SK-N-SH (cell line): ENCODE measurements at regions not wholly inside any gene's neighbourhood (a gene's known extent, or its start where the extent isn't known, plus 50 kb on each side); places are given as distances from the start of the nearest gene placed in this dataset.

Experiments
- CTCF ChIA-PET: fragments of 300-600, 350-600 bp; formaldehyde crosslinking; extraction: SDS; loops from one replicate; lab custom pipeline; 2021; lab: Yijun Ruan, JAX
- POLR2A ChIA-PET: fragments of 350-600 bp; sonication (Branson Sonifier 250); formaldehyde crosslinking; extraction: SDS; loops from one replicate; lab custom pipeline; 2020; ENCODE audit warnings: antibody characterized with exemption, inconsistent platforms; lab: Yijun Ruan, JAX
- DNase-seq: peaks from one replicate; pipeline ENCODE4 v3.0.0; 2012
- H2AFZ ChIP-seq: fragments of 200-600 bp; sonication (generic); 2 replicates; pipeline ENCODE4 v1.8.1; 2016; ENCODE audit warnings: antibody characterized with exemption, mild to moderate bottlenecking, low read depth
- H3F3A ChIP-seq: fragments of 200-600 bp; sonication (generic); replicated peaks from 2 replicates; pipeline ENCODE3; 2016; ENCODE audit warnings: antibody characterized with exemption, mild to moderate bottlenecking; ENCODE audit not compliant: insufficient read depth
- H3K27ac ChIP-seq, 2 experiments: fragments of 200-500 bp in 1 of 2; fragments of 200-600 bp in 1 of 2; sonication (Bioruptor generic) in 1 of 2; sonication (generic), shearing (Covaris generic) in 1 of 2; 2 replicates each; pipeline versions ENCODE4 v1.5.1 to v1.6.1; 2014 to 2016; ENCODE audit warnings: low read depth in 2 of 2, inconsistent platforms in 1 of 2, low read length in 1 of 2, mild to moderate bottlenecking in 1 of 2, mixed read lengths in 1 of 2
- H3K27me3 ChIP-seq: fragments of 200-600 bp; sonication (generic), shearing (Covaris generic); 2 replicates; pipeline ENCODE4 v1.6.1; 2016; ENCODE audit warnings: mixed run types; ENCODE audit not compliant: insufficient read depth
- H3K36me3 ChIP-seq, 2 experiments: fragments of 200-500 bp in 1 of 2; fragments of 200-600 bp in 1 of 2; sonication (Bioruptor generic) in 1 of 2; sonication (generic) in 1 of 2; replicated peaks in 1 of 2; 2 replicates each; pipeline versions ENCODE3 to v1.5.1; 2014 to 2016; ENCODE audit warnings: low read length in 1 of 2, mild to moderate bottlenecking in 1 of 2; ENCODE audit not compliant: insufficient read depth in 2 of 2, control insufficient read depth in 1 of 2
- H3K4me1 ChIP-seq, 2 experiments: fragments of 200-500 bp in 1 of 2; fragments of 200-600 bp in 1 of 2; sonication (Bioruptor generic) in 1 of 2; sonication (generic), shearing (Covaris generic) in 1 of 2; 2 replicates each; pipeline versions ENCODE4 v1.5.1 to v1.6.1; 2014 to 2016; ENCODE audit warnings: low read depth in 1 of 2, low read length in 1 of 2, mixed run types in 1 of 2; ENCODE audit not compliant: insufficient read depth in 2 of 2, control insufficient read depth in 1 of 2
- H3K4me2 ChIP-seq: fragments of 200-600 bp; sonication (generic), shearing (Covaris generic); 2 replicates; pipeline ENCODE4 v1.6.1; 2017; ENCODE audit warnings: mixed run types
- H3K4me3 ChIP-seq, 2 experiments: fragments of 200-500 bp in 1 of 2; fragments of 200-600 bp in 1 of 2; sonication (Bioruptor generic) in 1 of 2; sonication (generic), shearing (Covaris generic) in 1 of 2; 2 replicates each; pipeline versions ENCODE4 v1.5.1 to v1.8.1; 2014 to 2016; ENCODE audit warnings: low read depth in 2 of 2, inconsistent platforms in 1 of 2, low read length in 1 of 2, mild to moderate bottlenecking in 1 of 2, mixed read lengths in 1 of 2, moderate library complexity in 1 of 2
- H3K79me2 ChIP-seq: fragments of 200-600 bp; sonication (generic); 2 replicates; pipeline ENCODE4 v1.8.1; 2017; ENCODE audit warnings: mild to moderate bottlenecking; ENCODE audit not compliant: insufficient read depth
- H3K9ac ChIP-seq: fragments of 200-600 bp; sonication (generic); 2 replicates; pipeline ENCODE4 v1.6.1; 2017; ENCODE audit warnings: mixed run types
- H3K9me2 ChIP-seq: fragments of 200-600 bp; sonication (generic); 2 replicates; pipeline ENCODE4 v1.6.1; 2017; ENCODE audit warnings: mixed run types
- H3K9me3 ChIP-seq: fragments of 200-600 bp; sonication (generic); 2 replicates; pipeline ENCODE4 v1.6.1; 2017; ENCODE audit warnings: mixed run types, mild to moderate bottlenecking, moderate library complexity
- H4K20me1 ChIP-seq: fragments of 200-600 bp; sonication (generic); 2 replicates; pipeline ENCODE4 v1.6.1; 2017; ENCODE audit warnings: mild to moderate bottlenecking, mixed run types; ENCODE audit not compliant: insufficient read depth
- FOSL2 ChIP-seq: IDR thresholded peaks from 2 replicates; pipeline ENCODE4 v1.4.0; 2012; ENCODE audit warnings: low read depth, mild to moderate bottlenecking, moderate library complexity, borderline replicate concordance
- FOXM1 ChIP-seq: IDR thresholded peaks from 2 replicates; pipeline ENCODE4 v1.4.0; 2012; ENCODE audit warnings: low read depth, mild to moderate bottlenecking
- GABPA ChIP-seq: IDR thresholded peaks from 2 replicates; pipeline ENCODE4 v1.4.0; 2012; ENCODE audit warnings: low read depth, mild to moderate bottlenecking
- GATA2 ChIP-seq: sonication (generic); formaldehyde crosslinking; IDR thresholded peaks from 2 replicates; pipeline ENCODE4 v1.5.0; 2020; ENCODE audit warnings: mild to moderate bottlenecking, missing genetic modification reagents
- MEF2A ChIP-seq: IDR thresholded peaks from 2 replicates; pipeline ENCODE4 v1.4.0; 2012; ENCODE audit warnings: low read depth, borderline replicate concordance
- NFIC ChIP-seq: IDR thresholded peaks from 2 replicates; pipeline ENCODE4 v1.4.0; 2012; ENCODE audit warnings: borderline replicate concordance
- RAD21 ChIP-seq: IDR thresholded peaks from 2 replicates; pipeline ENCODE4 v1.6.1; 2012; ENCODE audit warnings: mild to moderate bottlenecking, low read length
- RCOR1 ChIP-seq: fragments of 150-350 bp; IDR thresholded peaks from 2 replicates; pipeline ENCODE4 v1.6.1; 2017; ENCODE audit warnings: antibody characterized with exemption, low read length
- SIN3A ChIP-seq: IDR thresholded peaks from 2 replicates; pipeline ENCODE4 v1.6.1; 2012; ENCODE audit warnings: low read depth, mild to moderate bottlenecking, low read length, moderate library complexity, borderline replicate concordance
- TCF12 ChIP-seq: IDR thresholded peaks from 2 replicates; pipeline ENCODE4 v1.4.0; 2012
- WGBS: methylation state at CpG from one replicate; pipeline ENCODE4 v1.1.6; 2017; ENCODE audit warnings: low lambda C conversion rate; 5-methylcytosine and 5-hydroxymethylcytosine counted together
- TF ChIP-seq, protein P1 (sequence below): IDR thresholded peaks from 2 replicates; pipeline ENCODE4; 2012
- TF ChIP-seq, protein P2 (sequence below): fragments of 150-350 bp; IDR thresholded peaks from 2 replicates; pipeline ENCODE4 v1.6.1; 2017; ENCODE audit warnings: antibody characterized with exemption, low read length, low read depth, borderline replicate concordance
- TF ChIP-seq, protein P3 (sequence below): fragments of 150-350 bp; IDR thresholded peaks from 2 replicates; pipeline ENCODE4 v1.6.1; 2016; ENCODE audit warnings: mild to moderate bottlenecking, low read depth, low read length
- TF ChIP-seq, protein P4 (sequence below): fragments of 200-600 bp; sonication (generic); IDR thresholded peaks from 2 replicates; pipeline ENCODE4 v1.6.1; 2017; ENCODE audit warnings: antibody characterized with exemption, mild to moderate bottlenecking, moderate library complexity
- TF ChIP-seq, protein P5 (sequence below): IDR thresholded peaks from 2 replicates; pipeline ENCODE4 v1.4.0; 2012; ENCODE audit warnings: low read depth
- TF ChIP-seq, protein P6 (sequence below): IDR thresholded peaks from 2 replicates; pipeline ENCODE4 v1.6.1; 2012; ENCODE audit warnings: mild to moderate bottlenecking, low read depth, low read length, moderate library complexity
- TF ChIP-seq, protein P7 (sequence below): IDR thresholded peaks from 2 replicates; pipeline ENCODE4 v1.4.0; 2012; ENCODE audit warnings: low read depth, borderline replicate concordance

DNA sequence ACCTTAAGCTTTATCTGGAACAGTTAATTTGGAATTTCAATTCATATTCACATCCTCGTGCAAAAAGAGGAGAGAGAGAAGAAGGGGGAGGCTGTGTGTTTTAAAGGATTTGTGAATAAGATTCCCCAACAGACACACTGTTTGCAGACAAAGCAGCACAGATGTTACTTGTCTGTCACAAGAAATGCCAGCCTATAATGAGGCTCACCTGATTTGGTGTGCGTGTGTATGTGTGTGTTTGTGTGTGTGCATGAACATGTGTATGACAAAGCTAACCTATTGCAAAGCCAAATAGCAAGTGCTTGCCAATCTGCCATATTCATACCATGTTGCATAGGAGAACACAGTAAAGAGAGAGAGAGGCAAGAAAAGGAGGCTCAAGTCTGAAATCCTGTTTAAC lies 361.6 kb upstream of the NOVA1 start:
- no peak overlapping the region for H2AFZ ChIP-seq
- TF ChIP-seq, protein P1, sequence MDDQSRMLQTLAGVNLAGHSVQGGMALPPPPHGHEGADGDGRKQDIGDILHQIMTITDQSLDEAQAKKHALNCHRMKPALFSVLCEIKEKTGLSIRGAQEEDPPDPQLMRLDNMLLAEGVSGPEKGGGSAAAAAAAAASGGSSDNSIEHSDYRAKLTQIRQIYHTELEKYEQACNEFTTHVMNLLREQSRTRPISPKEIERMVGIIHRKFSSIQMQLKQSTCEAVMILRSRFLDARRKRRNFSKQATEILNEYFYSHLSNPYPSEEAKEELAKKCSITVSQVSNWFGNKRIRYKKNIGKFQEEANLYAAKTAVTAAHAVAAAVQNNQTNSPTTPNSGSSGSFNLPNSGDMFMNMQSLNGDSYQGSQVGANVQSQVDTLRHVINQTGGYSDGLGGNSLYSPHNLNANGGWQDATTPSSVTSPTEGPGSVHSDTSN = no peak
- TF ChIP-seq MEF2A (no peak), RCOR1 (no peak), NFIC (no peak), SIN3A (no peak), GABPA (no peak), FOXM1 (no peak), RAD21 (no peak), FOSL2 (no peak), GATA2 (CRISPR knock-in tag) (no peak), TCF12 (no peak)
- TF ChIP-seq, protein P2, sequence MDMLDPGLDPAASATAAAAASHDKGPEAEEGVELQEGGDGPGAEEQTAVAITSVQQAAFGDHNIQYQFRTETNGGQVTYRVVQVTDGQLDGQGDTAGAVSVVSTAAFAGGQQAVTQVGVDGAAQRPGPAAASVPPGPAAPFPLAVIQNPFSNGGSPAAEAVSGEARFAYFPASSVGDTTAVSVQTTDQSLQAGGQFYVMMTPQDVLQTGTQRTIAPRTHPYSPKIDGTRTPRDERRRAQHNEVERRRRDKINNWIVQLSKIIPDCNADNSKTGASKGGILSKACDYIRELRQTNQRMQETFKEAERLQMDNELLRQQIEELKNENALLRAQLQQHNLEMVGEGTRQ = no peak
- TF ChIP-seq, protein P3, sequence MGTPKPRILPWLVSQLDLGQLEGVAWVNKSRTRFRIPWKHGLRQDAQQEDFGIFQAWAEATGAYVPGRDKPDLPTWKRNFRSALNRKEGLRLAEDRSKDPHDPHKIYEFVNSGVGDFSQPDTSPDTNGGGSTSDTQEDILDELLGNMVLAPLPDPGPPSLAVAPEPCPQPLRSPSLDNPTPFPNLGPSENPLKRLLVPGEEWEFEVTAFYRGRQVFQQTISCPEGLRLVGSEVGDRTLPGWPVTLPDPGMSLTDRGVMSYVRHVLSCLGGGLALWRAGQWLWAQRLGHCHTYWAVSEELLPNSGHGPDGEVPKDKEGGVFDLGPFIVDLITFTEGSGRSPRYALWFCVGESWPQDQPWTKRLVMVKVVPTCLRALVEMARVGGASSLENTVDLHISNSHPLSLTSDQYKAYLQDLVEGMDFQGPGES = no peak
- TF ChIP-seq, protein P4, sequence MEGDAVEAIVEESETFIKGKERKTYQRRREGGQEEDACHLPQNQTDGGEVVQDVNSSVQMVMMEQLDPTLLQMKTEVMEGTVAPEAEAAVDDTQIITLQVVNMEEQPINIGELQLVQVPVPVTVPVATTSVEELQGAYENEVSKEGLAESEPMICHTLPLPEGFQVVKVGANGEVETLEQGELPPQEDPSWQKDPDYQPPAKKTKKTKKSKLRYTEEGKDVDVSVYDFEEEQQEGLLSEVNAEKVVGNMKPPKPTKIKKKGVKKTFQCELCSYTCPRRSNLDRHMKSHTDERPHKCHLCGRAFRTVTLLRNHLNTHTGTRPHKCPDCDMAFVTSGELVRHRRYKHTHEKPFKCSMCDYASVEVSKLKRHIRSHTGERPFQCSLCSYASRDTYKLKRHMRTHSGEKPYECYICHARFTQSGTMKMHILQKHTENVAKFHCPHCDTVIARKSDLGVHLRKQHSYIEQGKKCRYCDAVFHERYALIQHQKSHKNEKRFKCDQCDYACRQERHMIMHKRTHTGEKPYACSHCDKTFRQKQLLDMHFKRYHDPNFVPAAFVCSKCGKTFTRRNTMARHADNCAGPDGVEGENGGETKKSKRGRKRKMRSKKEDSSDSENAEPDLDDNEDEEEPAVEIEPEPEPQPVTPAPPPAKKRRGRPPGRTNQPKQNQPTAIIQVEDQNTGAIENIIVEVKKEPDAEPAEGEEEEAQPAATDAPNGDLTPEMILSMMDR = no peak
- TF ChIP-seq, protein P5, sequence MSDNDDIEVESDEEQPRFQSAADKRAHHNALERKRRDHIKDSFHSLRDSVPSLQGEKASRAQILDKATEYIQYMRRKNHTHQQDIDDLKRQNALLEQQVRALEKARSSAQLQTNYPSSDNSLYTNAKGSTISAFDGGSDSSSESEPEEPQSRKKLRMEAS = no peak
- TF ChIP-seq, protein P6, sequence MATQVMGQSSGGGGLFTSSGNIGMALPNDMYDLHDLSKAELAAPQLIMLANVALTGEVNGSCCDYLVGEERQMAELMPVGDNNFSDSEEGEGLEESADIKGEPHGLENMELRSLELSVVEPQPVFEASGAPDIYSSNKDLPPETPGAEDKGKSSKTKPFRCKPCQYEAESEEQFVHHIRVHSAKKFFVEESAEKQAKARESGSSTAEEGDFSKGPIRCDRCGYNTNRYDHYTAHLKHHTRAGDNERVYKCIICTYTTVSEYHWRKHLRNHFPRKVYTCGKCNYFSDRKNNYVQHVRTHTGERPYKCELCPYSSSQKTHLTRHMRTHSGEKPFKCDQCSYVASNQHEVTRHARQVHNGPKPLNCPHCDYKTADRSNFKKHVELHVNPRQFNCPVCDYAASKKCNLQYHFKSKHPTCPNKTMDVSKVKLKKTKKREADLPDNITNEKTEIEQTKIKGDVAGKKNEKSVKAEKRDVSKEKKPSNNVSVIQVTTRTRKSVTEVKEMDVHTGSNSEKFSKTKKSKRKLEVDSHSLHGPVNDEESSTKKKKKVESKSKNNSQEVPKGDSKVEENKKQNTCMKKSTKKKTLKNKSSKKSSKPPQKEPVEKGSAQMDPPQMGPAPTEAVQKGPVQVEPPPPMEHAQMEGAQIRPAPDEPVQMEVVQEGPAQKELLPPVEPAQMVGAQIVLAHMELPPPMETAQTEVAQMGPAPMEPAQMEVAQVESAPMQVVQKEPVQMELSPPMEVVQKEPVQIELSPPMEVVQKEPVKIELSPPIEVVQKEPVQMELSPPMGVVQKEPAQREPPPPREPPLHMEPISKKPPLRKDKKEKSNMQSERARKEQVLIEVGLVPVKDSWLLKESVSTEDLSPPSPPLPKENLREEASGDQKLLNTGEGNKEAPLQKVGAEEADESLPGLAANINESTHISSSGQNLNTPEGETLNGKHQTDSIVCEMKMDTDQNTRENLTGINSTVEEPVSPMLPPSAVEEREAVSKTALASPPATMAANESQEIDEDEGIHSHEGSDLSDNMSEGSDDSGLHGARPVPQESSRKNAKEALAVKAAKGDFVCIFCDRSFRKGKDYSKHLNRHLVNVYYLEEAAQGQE = no peak
- TF ChIP-seq, protein P7, sequence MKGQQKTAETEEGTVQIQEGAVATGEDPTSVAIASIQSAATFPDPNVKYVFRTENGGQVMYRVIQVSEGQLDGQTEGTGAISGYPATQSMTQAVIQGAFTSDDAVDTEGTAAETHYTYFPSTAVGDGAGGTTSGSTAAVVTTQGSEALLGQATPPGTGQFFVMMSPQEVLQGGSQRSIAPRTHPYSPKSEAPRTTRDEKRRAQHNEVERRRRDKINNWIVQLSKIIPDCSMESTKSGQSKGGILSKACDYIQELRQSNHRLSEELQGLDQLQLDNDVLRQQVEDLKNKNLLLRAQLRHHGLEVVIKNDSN = no peak
- TF ChIP-seq, all 33 proteins: peak for 0
- Histone ChIP-seq H3K36me3 (no peaks in the 10 kb centered on the region), H3K4me1 (no peaks in the 10 kb centered on the region), H3K9me2 (no peaks in the 10 kb centered on the region), H3F3A (no peaks in the 10 kb centered on the region), H3K27ac (no peak overlapping the region), H3K79me2 (no peaks in the 10 kb centered on the region), H3K9ac (no peak overlapping the region), H3K4me3 (no peak overlapping the region), H4K20me1 (no peaks in the 10 kb centered on the region), H3K27me3 (no peaks in the 10 kb centered on the region), H3K9me3 (no peaks in the 10 kb centered on the region), H3K4me2 (no peak overlapping the region)
- CTCF ChIA-PET = no interaction called here
- POLR2A ChIA-PET = no interaction called here
- DNase-seq = no peak
- WGBS = 48% methylated on average over 2 of the region's 2 CpGs
